ENCODE measurements at regions not wholly inside any gene's neighbourhood (a gene's known extent, or its start where the extent isn't known, plus 50 kb on each side); places are given as distances from the start of the nearest gene placed in this dataset.
"Not testable (repeated sequence)": the region's sequence is repeated elsewhere in the genome, so short reads cannot be mapped to it uniquely, and the experiment has no call there.

DNA sequence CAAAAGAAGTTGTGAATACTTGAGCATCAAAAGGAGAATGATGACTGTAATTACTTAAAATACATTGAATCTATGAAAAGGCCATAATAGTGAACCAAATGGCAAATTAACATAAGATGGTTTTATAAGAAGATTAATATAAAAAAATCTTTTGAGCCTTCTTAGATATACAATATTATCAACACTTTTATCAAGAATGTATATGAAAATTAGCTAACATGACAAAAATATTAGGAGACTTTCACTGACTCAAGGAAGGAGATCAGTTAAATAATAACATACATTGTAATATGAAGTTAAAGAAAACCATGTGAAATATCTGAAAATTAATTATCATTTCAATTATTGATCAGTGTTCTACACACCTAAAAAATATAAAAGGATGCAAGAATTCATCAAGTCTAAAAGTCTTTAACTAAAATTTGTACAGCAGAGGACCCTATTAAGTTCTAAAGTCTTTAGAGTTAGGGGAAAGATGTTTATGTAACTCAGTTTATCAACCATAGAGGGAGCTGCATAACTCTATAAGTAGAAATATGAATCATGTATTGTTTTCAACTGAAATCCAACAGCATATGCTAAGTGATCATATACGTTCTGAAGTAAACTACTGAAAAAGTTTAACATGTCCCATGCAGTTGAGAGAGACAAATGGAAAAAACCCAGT, 756.1 kb upstream of the MIR17HG start:
- POLR2A ChIA-PET (ENCODE audit: low non-redundant PET), result no interaction called here
- CTCF ChIA-PET, result interaction anchor here (0.5 to 0.7 kb wide), 2 partner anchors 12 to 279 kb away, joined by 3 read pairs; no protein-coding TSS in a partner anchor
- no peak for DNase-seq (ENCODE audit: low spot score)
- no peak overlapping the region for H3K27ac ChIP-seq
- TF ChIP-seq, protein P1, sequence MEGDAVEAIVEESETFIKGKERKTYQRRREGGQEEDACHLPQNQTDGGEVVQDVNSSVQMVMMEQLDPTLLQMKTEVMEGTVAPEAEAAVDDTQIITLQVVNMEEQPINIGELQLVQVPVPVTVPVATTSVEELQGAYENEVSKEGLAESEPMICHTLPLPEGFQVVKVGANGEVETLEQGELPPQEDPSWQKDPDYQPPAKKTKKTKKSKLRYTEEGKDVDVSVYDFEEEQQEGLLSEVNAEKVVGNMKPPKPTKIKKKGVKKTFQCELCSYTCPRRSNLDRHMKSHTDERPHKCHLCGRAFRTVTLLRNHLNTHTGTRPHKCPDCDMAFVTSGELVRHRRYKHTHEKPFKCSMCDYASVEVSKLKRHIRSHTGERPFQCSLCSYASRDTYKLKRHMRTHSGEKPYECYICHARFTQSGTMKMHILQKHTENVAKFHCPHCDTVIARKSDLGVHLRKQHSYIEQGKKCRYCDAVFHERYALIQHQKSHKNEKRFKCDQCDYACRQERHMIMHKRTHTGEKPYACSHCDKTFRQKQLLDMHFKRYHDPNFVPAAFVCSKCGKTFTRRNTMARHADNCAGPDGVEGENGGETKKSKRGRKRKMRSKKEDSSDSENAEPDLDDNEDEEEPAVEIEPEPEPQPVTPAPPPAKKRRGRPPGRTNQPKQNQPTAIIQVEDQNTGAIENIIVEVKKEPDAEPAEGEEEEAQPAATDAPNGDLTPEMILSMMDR (conservative IDR thresholded peaks at IDR 0.05; ENCODE audit: low read depth), result no peak

DNA sequence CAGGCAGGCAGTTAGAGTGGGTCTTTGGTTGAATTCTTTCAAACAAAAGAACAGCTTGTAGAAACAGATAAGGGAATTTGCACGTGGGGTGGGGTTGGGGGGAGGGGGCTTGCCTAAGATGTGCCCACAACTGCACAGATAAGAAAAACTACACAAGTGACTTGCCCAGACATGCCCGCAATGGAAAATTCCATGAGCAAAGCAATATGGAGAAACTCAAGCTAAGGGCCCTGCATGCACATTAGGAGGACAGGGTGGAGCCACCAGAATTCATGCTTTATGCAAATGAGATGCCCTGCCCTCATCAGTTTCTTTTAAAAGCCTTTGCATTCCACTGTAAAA, 755.6 kb upstream of the MIR17HG start:
- no peak for DNase-seq (ENCODE audit: low spot score)
- ChIA-PET POLR2A (ENCODE audit: low non-redundant PET) (no interaction called here), CTCF (no interaction called here)
- H3K27ac ChIP-seq, result no peak overlapping the region
- TF ChIP-seq, protein P1 (conservative IDR thresholded peaks at IDR 0.05; ENCODE audit: low read depth), result no peak

DNA sequence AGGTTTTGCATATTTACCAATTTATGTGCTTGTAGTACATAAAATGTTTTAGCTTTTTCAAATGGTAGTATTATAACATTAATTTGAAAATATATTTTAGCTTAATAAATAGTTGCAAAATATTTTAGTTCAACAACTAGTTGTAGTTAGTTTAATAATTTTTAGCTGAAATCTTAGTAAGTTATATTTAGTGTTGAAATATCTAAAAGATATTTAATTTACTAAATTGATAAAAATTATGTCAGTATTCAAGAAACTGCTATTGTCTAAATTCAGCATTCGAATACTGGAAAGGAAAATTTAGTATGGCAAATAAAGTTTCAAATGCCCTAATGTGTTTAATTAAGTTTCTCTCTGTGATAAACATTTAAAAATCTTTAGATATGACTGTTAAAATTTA, 754.5 kb upstream of the MIR17HG start:
- H3K27ac ChIP-seq, result no peak overlapping the region
- ChIA-PET CTCF (no interaction called here), POLR2A (ENCODE audit: low non-redundant PET) (no interaction called here)
- DNase-seq (ENCODE audit: low spot score), result no peak
- TF ChIP-seq, protein P1 (conservative IDR thresholded peaks at IDR 0.05; ENCODE audit: low read depth), result no peak

DNA sequence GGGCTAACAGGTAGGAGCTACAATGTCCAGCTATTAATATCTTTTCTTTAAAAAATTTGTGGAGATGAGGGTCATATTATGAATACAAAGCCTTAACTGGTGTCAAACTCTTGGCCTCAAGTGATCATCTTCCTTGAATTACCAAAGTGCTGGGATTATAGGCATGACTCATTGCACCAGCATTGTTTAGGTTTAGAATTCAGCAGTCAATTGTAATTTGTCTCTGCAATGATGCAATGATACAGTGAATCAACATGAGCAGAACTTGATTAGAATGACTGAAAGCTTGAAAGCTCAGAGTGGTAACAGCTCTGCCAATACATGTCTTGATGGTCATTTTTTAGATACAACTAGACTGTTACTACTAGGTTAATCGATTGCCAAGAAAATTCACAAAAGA, 752.8 kb upstream of the MIR17HG start:
- peak; percentile 60 for DNase-seq (ENCODE audit: low spot score)
- H3K27ac ChIP-seq, result no peak overlapping the region
- ChIA-PET POLR2A (ENCODE audit: low non-redundant PET) (no interaction called here), CTCF (no interaction called here)
- TF ChIP-seq, protein P1 (conservative IDR thresholded peaks at IDR 0.05; ENCODE audit: low read depth), result no peak

DNA sequence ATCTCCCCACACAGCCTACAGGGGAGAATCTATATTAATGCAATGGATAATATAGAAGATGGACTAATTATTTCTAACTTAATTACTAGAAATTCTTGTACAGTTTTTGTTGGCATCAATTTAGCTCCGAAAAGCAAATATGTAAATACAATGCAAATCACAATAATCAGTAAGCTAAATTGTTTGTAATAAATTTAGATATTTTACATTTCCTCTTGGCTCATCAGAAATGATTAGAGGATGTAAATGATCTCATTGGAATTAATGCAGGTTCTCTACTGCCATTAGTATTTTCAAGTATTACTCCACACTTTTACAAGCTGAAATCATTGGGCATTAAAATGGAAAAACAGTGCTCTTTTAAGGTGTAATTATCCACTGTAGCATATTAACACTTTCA, 741.8 kb upstream of the MIR17HG start:
- POLR2A ChIA-PET (ENCODE audit: low non-redundant PET), result no interaction called here
- TF ChIP-seq, protein P1 (conservative IDR thresholded peaks at IDR 0.05; ENCODE audit: low read depth), result no peak

DNA sequence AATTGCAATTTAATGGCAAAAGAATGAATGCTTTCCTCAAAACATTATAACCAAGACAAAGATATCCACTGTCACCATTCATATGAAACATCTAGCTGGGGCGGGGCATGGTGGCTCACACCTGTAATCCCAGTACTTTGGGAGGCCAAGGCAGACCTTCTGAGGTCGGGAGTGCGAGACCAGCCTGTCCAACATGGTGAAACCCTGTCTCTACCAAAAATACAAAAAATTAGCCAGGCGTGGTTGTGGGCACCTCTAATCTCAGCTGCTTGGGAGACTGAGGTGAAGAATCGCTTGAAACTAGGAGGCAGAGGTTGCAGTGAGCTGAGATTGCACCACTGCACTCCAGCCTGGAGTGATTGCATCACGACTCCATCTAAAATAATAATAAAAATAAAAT, 740.6 kb upstream of the MIR17HG start:
- POLR2A ChIA-PET (ENCODE audit: low non-redundant PET); DNase-seq (ENCODE audit: low spot score); CTCF ChIA-PET; H3K27ac ChIP-seq: not testable (repeated sequence)

More for the DNA sequence above, 741.8 kb upstream of the MIR17HG start:
- CTCF ChIA-PET, result interaction anchor here (0.6 kb wide), 1 partner anchor 8 kb away, joined by 3 read pairs; no protein-coding TSS in a partner anchor
- no peak for DNase-seq (ENCODE audit: low spot score)
- H3K27ac ChIP-seq, result no peak overlapping the region

DNA sequence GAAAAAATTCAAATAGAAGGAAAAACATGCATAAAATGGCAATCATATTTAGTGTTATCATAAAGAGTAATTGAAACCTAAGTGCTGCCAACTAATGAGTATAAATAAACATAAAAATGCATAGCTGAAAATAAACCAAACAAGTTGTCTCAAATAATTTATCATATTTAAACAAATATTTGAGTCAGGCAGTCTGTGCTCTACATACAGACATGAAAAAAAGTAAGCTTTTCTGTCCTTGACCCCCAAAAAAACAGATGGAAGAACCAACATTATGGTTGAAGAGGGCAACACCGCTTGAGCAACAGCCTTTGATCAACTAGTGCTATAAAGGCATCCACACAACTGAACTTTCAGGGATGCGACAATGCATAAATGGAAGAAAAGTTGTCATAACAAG, 735.1 kb upstream of the MIR17HG start:
- POLR2A ChIA-PET (ENCODE audit: low non-redundant PET), result no interaction called here
- no peak for DNase-seq (ENCODE audit: low spot score)
- CTCF ChIA-PET, result no interaction called here

More for the DNA sequence above, 735.1 kb upstream of the MIR17HG start:
- TF ChIP-seq, protein P1 (conservative IDR thresholded peaks at IDR 0.05; ENCODE audit: low read depth), result no peak
- H3K27ac ChIP-seq, result no peak overlapping the region

All from RWPE1 (cell line).